HepG2 (cell line): ENCODE measurements at regions not wholly inside any gene's neighbourhood (a gene's known extent, or its start where the extent isn't known, plus 50 kb on each side); places are given as distances from the start of the nearest gene placed in this dataset.

Experiments
- KMT2A ChIP-seq: sonication (generic); formaldehyde crosslinking; IDR thresholded peaks from 2 replicates; pipeline ENCODE4 v1.4.0; 2020; ENCODE audit warnings: missing genetic modification reagents
- MAFK ChIP-seq, 2 experiments: IDR thresholded peaks in 1 of 2; conservative IDR thresholded peaks in 1 of 2; 2 replicates each; pipeline ENCODE4 v1.6.1; 2011; ENCODE audit warnings: improper control_type of control experiment in 2 of 2, low read length in 2 of 2
- POLR2A ChIP-seq, 2 experiments: IDR thresholded peaks; 2 replicates each; pipeline ENCODE4 v1.6.1; 2011; ENCODE audit warnings: low read depth in 2 of 2, low read length in 2 of 2, mild to moderate bottlenecking in 1 of 2, moderate library complexity in 1 of 2; ENCODE audit not compliant: insufficient read depth in 1 of 2
- SMC3 ChIP-seq: IDR thresholded peaks from 2 replicates; pipeline ENCODE4 v1.6.1; 2011; ENCODE audit warnings: low read length, improper control_type of control experiment
- ZBTB2 ChIP-seq: sonication (generic); formaldehyde crosslinking; IDR thresholded peaks from 2 replicates; pipeline ENCODE4 v1.8.0; 2022; ENCODE audit warnings: low read depth, missing genetic modification reagents
- ZNF256 ChIP-seq: sonication (generic); formaldehyde crosslinking; conservative IDR thresholded peaks from 2 replicates; pipeline ENCODE4 v1.4.0; 2020; ENCODE audit warnings: missing genetic modification reagents
- ZNF629 ChIP-seq: sonication (generic); formaldehyde crosslinking; conservative IDR thresholded peaks from 2 replicates; pipeline ENCODE4 v1.5.0; 2020; ENCODE audit warnings: missing genetic modification reagents
- TF ChIP-seq, protein P1 (sequence below): sonication (generic); formaldehyde crosslinking; IDR thresholded peaks from 2 replicates; pipeline ENCODE4 v1.5.0; 2020; ENCODE audit warnings: mild to moderate bottlenecking, missing genetic modification reagents, moderate library complexity
- TF ChIP-seq, protein P2 (sequence below): sonication (generic); formaldehyde crosslinking; IDR thresholded peaks from 2 replicates; pipeline ENCODE4 v1.9.0; 2022; ENCODE audit warnings: missing genetic modification reagents, mild to moderate bottlenecking, borderline replicate concordance

- TF ChIP-seq POLR2A (IDR thresholded peaks at IDR 0.05; ENCODE audit: insufficient read depth in 1 of 2, low read depth in 2 of 2, low read length in 2 of 2) (no peak), SMC3 (no peak), ZNF256 (no peak), ZNF629 (CRISPR knock-in tag) (no peak), KMT2A (CRISPR knock-in tag) (no peak), ZBTB2 (CRISPR knock-in tag) (no peak), MAFK (conservative IDR thresholded peaks at IDR 0.05 in 1 of 2, IDR thresholded peaks at IDR 0.05 in 1 of 2; ENCODE audit: low read length in 2 of 2) (no peak)
- TF ChIP-seq, protein P1, sequence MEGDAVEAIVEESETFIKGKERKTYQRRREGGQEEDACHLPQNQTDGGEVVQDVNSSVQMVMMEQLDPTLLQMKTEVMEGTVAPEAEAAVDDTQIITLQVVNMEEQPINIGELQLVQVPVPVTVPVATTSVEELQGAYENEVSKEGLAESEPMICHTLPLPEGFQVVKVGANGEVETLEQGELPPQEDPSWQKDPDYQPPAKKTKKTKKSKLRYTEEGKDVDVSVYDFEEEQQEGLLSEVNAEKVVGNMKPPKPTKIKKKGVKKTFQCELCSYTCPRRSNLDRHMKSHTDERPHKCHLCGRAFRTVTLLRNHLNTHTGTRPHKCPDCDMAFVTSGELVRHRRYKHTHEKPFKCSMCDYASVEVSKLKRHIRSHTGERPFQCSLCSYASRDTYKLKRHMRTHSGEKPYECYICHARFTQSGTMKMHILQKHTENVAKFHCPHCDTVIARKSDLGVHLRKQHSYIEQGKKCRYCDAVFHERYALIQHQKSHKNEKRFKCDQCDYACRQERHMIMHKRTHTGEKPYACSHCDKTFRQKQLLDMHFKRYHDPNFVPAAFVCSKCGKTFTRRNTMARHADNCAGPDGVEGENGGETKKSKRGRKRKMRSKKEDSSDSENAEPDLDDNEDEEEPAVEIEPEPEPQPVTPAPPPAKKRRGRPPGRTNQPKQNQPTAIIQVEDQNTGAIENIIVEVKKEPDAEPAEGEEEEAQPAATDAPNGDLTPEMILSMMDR (CRISPR knock-in tag), result no peak
- TF ChIP-seq, protein P2, sequence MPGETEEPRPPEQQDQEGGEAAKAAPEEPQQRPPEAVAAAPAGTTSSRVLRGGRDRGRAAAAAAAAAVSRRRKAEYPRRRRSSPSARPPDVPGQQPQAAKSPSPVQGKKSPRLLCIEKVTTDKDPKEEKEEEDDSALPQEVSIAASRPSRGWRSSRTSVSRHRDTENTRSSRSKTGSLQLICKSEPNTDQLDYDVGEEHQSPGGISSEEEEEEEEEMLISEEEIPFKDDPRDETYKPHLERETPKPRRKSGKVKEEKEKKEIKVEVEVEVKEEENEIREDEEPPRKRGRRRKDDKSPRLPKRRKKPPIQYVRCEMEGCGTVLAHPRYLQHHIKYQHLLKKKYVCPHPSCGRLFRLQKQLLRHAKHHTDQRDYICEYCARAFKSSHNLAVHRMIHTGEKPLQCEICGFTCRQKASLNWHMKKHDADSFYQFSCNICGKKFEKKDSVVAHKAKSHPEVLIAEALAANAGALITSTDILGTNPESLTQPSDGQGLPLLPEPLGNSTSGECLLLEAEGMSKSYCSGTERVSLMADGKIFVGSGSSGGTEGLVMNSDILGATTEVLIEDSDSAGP (CRISPR knock-in tag), result no peak
These were observed 83.9 kb upstream of the SMIM30 start for GRCh38 chr7:113202284-113202683.
